K562 (cell line): ENCODE measurements at regions not wholly inside any gene's neighbourhood (a gene's known extent, or its start where the extent isn't known, plus 50 kb on each side); places are given as distances from the start of the nearest gene placed in this dataset.

Experiments used
- ATAC-seq: fragments of 200-7000 bp; cut with Tn5 transposase; 3 replicates; pipeline ENCODE4 v1.9.1; 2020; ENCODE audit warnings: moderate library complexity
- BruUV-seq: library from RNA; stranded (reverse); fragments of 400-500 nt; replicated peaks from 2 replicates; lab custom pipeline; 2021; lab: Mats Ljungman, UMichigan
- CTCF ChIA-PET: fragments of 300-600 bp; formaldehyde crosslinking; extraction: SDS; loops from one replicate; lab custom pipeline; 2021; ENCODE audit warnings: low intra/inter-chr PET ratio; lab: Yijun Ruan, JAX
- POLR2A ChIA-PET: fragments of 300-600, 350-650 bp; sonication (Branson Sonifier 250); formaldehyde crosslinking; extraction: SDS; loops from one replicate; lab custom pipeline; 2021; ENCODE audit warnings: antibody characterized with exemption, inconsistent platforms; lab: Yijun Ruan, JAX
- DNase-seq, 4 experiments: peaks; one replicate each; pipeline versions ENCODE4 v3.0.0 to v3.0.0-alpha.2; 2011 to 2018; ENCODE audit warnings: low spot score in 3 of 4, mixed read lengths in 3 of 4; ENCODE audit errors: extremely low read depth in 1 of 4
- FAIRE-seq: peaks from 2 replicates; lab custom pipeline; 2011; peaks lifted over from hg19 to GRCh38; lab: Jason Lieb, UNC
- H2AFZ ChIP-seq: 2 replicates; pipeline ENCODE4 v1.6.0; 2011; ENCODE audit warnings: low read depth, low read length, control low read depth, inconsistent platforms
- H3K27ac ChIP-seq: fragments of 200-600 bp; 3 replicates; pipeline ENCODE4 v1.8.0; 2011; ENCODE audit warnings: low read depth, mild to moderate bottlenecking, control low read depth, inconsistent platforms, low read length, moderate library complexity, mixed read lengths; ENCODE audit errors: extremely low read depth
- H3K27me3 ChIP-seq, 2 experiments: fragments of 300-600 bp in 1 of 2; 2 replicates in 1 of 2; 3 replicates in 1 of 2; pipeline versions ENCODE4 v1.6.0 to v1.8.0; 2011; ENCODE audit warnings: inconsistent platforms in 2 of 2, low read length in 2 of 2, mild to moderate bottlenecking in 1 of 2, mixed read lengths in 1 of 2, moderate library complexity in 1 of 2; ENCODE audit not compliant: control insufficient read depth in 2 of 2, insufficient read depth in 2 of 2
- H3K36me3 ChIP-seq: fragments of 300-600 bp; 3 replicates; pipeline ENCODE4 v1.8.0; 2011; ENCODE audit warnings: mild to moderate bottlenecking, low read length, inconsistent platforms; ENCODE audit not compliant: control insufficient read depth, insufficient read depth
- H3K4me1 ChIP-seq, 2 experiments: fragments of 200-600 bp in 1 of 2; replicated peaks in 1 of 2; 2 replicates in 1 of 2; 3 replicates in 1 of 2; pipeline versions ENCODE4 v1.5.1 to v1.8.0; 2011; ENCODE audit warnings: inconsistent platforms in 2 of 2, low read length in 2 of 2, mild to moderate bottlenecking in 1 of 2, mixed read lengths in 1 of 2, moderate library complexity in 1 of 2; ENCODE audit not compliant: control insufficient read depth in 2 of 2, insufficient read depth in 2 of 2
- H3K4me2 ChIP-seq: 2 replicates; pipeline ENCODE4 v1.6.1; 2011; ENCODE audit warnings: low read length, control low read depth, inconsistent platforms, mixed read lengths; ENCODE audit not compliant: insufficient read depth
- H3K4me3 ChIP-seq: fragments of 200-600 bp; sonication (generic), shearing (Covaris generic); 2 replicates; pipeline ENCODE4 v1.5.1; 2016; ENCODE audit warnings: control low read depth, inconsistent platforms
- H3K79me2 ChIP-seq: fragments of 200-600 bp; 3 replicates; pipeline ENCODE4 v1.8.0; 2011; ENCODE audit warnings: low read length, inconsistent platforms; ENCODE audit not compliant: control insufficient read depth, insufficient read depth
- H3K9ac ChIP-seq, 2 experiments: 2 replicates each; pipeline versions ENCODE4 v1.6.0 to v1.6.1; 2011; ENCODE audit warnings: low read depth in 2 of 2, low read length in 2 of 2, control low read depth in 1 of 2, inconsistent platforms in 1 of 2, mild to moderate bottlenecking in 1 of 2, mixed read lengths in 1 of 2; ENCODE audit not compliant: insufficient read depth in 1 of 2
- H3K9me1 ChIP-seq: one replicate; pipeline ENCODE4 v1.6.0; 2011; ENCODE audit warnings: inconsistent platforms, mild to moderate bottlenecking, low read length, moderate library complexity; ENCODE audit not compliant: control insufficient read depth, insufficient read depth
- H3K9me3 ChIP-seq: replicated peaks from 2 replicates; pipeline ENCODE4 v1.5.1; 2011; ENCODE audit warnings: low read depth, low read length, inconsistent platforms; ENCODE audit not compliant: control insufficient read depth, insufficient read depth
- H4K20me1 ChIP-seq: replicated peaks from 2 replicates; pipeline ENCODE4 v1.6.1; 2011; ENCODE audit warnings: low read length, inconsistent platforms, mixed read lengths; ENCODE audit not compliant: control insufficient read depth, insufficient read depth
- ARID1B ChIP-seq: fragments of 450-650 bp; IDR thresholded peaks from 2 replicates; pipeline ENCODE4 v1.6.1; 2016; ENCODE audit warnings: antibody characterized with exemption, mild to moderate bottlenecking, inconsistent platforms
- IRF9 ChIP-seq: fragments of 450-650 bp; IDR thresholded peaks from 2 replicates; pipeline ENCODE4 v1.6.1; 2016; ENCODE audit warnings: missing biosample characterization, missing genetic modification characterization
- KDM4B ChIP-seq, 2 experiments: fragments of 450-650 bp in 1 of 2; sonication (generic) in 1 of 2; IDR thresholded peaks; 2 replicates each; pipeline ENCODE4 v1.6.1; 2016 to 2017; ENCODE audit warnings: borderline replicate concordance in 2 of 2, antibody characterized with exemption in 1 of 2, low read depth in 1 of 2, mild to moderate bottlenecking in 1 of 2
- NFYB ChIP-seq: IDR thresholded peaks from 2 replicates; pipeline ENCODE4 v1.6.1; 2011; ENCODE audit warnings: mild to moderate bottlenecking, moderate library complexity; ENCODE audit not compliant: insufficient read length; ENCODE audit errors: extremely low read depth
- NRF1 ChIP-seq, 2 experiments: fragments of 450-650 bp; IDR thresholded peaks in 1 of 2; conservative IDR thresholded peaks in 1 of 2; 2 replicates each; pipeline ENCODE4 v1.6.1; 2014; ENCODE audit warnings: mild to moderate bottlenecking in 2 of 2
- RBM22 ChIP-seq: fragments of 200-400 bp; formaldehyde crosslinking; IDR thresholded peaks from 2 replicates; pipeline ENCODE4 v1.6.1; 2018; ENCODE audit warnings: low read length, low read depth; ENCODE audit not compliant: poor library complexity, severe bottlenecking
- SP2 ChIP-seq: IDR thresholded peaks from 2 replicates; pipeline ENCODE4 v1.6.1; 2011; ENCODE audit warnings: mild to moderate bottlenecking, low read depth, low read length, moderate library complexity; ENCODE audit not compliant: poor library complexity, severe bottlenecking; ENCODE audit errors: extremely low read depth
- STAT6 ChIP-seq: sonication (generic); formaldehyde crosslinking; IDR thresholded peaks from 2 replicates; pipeline ENCODE4 v1.8.1; 2023; ENCODE audit warnings: mild to moderate bottlenecking, missing genetic modification reagents
- ZBTB1 ChIP-seq: sonication (generic); formaldehyde crosslinking; IDR thresholded peaks from 2 replicates; pipeline ENCODE4 v1.8.1; 2023; ENCODE audit warnings: missing genetic modification reagents, low read depth, mild to moderate bottlenecking, borderline replicate concordance
- ZC3H11A ChIP-seq: IDR thresholded peaks from 2 replicates; pipeline ENCODE4 v1.6.1; 2012; ENCODE audit warnings: low read depth, low read length, improper control_type of control experiment
- ZNF134 ChIP-seq: fragments of 250-450 bp; sonication (Bioruptor Pico); conservative IDR thresholded peaks from 2 replicates; pipeline ENCODE4 v1.4.0; 2020
- ZNF146 ChIP-seq: IDR thresholded peaks from one replicate; pipeline ENCODE4 v1.6.1; 2018; ENCODE audit warnings: missing compliant biosample characterization; ENCODE audit not compliant: unreplicated experiment
- ZNF174 ChIP-seq: fragments of 250-450 bp; sonication (Bioruptor Pico); IDR thresholded peaks from 2 replicates; pipeline ENCODE4 v1.4.0; 2020; ENCODE audit warnings: mild to moderate bottlenecking
- ZNF551 ChIP-seq: fragments of 250-450 bp; sonication (Bioruptor Pico); IDR thresholded peaks from 2 replicates; pipeline ENCODE4 v1.5.0; 2021; ENCODE audit warnings: mild to moderate bottlenecking, moderate library complexity
- WGBS: fragments of 100-300 bp; shearing (Covaris generic); methylation state at CpG from one replicate; pipeline ENCODE4 v1.1.6; 2016; ENCODE audit warnings: low coverage, mixed read lengths; ENCODE audit not compliant: insufficient coverage; ENCODE audit errors: missing lambda C conversion rate; 5-methylcytosine and 5-hydroxymethylcytosine counted together
- in situ Hi-C: fragments of 300-500 bp; cut with MboI; formaldehyde crosslinking; loops from 4 replicates; pipeline ENCODE4 v1.15.0; 2018; ENCODE audit warnings: inconsistent platforms, mixed read lengths
- intact Hi-C: fragments of 100-400 bp; cut with micrococcal nuclease; formaldehyde crosslinking; loops from 2 replicates; pipeline ENCODE4 v1.14.2; 2022
- TF ChIP-seq, protein P1 (sequence below), 2 experiments: IDR thresholded peaks; 2 replicates each; pipeline ENCODE4 v1.6.1; 2011; ENCODE audit warnings: borderline replicate concordance in 1 of 2, control low read depth in 1 of 2, low read depth in 1 of 2, low read length in 1 of 2, mild to moderate bottlenecking in 1 of 2, mixed read lengths in 1 of 2, moderate library complexity in 1 of 2; ENCODE audit not compliant: insufficient read depth in 1 of 2, insufficient read length in 1 of 2, poor library complexity in 1 of 2, severe bottlenecking in 1 of 2; ENCODE audit errors: extremely low read depth in 1 of 2
- TF ChIP-seq, protein P2 (sequence below): fragments of 450-650 bp; IDR thresholded peaks from 2 replicates; pipeline ENCODE4 v1.6.1; 2014; ENCODE audit warnings: low read depth, mild to moderate bottlenecking, moderate library complexity, borderline replicate concordance

DNA sequence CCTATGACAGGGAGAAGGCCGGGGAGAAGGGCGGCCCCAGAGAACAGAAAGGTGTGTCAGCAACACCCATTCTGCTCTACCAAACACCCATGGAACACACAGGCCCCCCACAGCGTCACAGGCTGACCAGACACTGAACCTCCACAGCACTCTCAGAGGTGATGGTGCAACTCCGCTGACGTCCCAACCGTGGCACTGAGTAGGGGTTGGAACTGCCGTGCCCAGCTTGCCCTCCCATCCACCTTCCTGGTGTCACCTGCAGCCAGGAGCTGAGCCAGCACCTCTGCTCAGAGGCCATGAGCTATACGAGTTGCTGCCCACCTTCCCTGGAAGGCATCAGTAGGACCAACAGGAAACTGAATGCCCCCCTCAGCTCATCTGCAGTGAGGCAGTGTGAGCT, 412.9 kb upstream of the SALL3 start:
- 0% methylated on average over 4 of the region's 8 CpGs for WGBS
- intact Hi-C loops (no loop called here), in situ Hi-C loops (no loop called here)
- H3K27me3 ChIP-seq = peaks cover 0 to 14% of the 10 kb centered on the region in 2 experiments; a peak in 2 of 5 replicates
- ATAC-seq = no peak
- H3K9me1 ChIP-seq = no peaks in the 10 kb centered on the region
- no peak overlapping the region for H3K4me3 ChIP-seq
- no peaks in the 10 kb centered on the region for H3K4me1 ChIP-seq
- POLR2A ChIA-PET = no interaction called here
- no peaks in the 10 kb centered on the region for H3K36me3 ChIP-seq
- H3K4me2 ChIP-seq = no peak overlapping the region
- no peak overlapping the region for H3K27ac ChIP-seq
- CTCF ChIA-PET = no interaction called here
- no peaks in the 10 kb centered on the region for H4K20me1 ChIP-seq
- H2AFZ ChIP-seq = no peak overlapping the region
- no peak for FAIRE-seq
- no peak overlapping the region for H3K9ac ChIP-seq
- BruUV-seq = no TSS peak
- no peaks in the 10 kb centered on the region for H3K79me2 ChIP-seq
- no peak for DNase-seq
- H3K9me3 ChIP-seq = no peaks in the 10 kb centered on the region
- no peak for TF ChIP-seq ZNF134 (CRISPR knock-in tag)
- TF ChIP-seq SP2 = no peak
- no peak for TF ChIP-seq IRF9
- no peak for TF ChIP-seq ARID1B
- no peak for TF ChIP-seq NRF1 (conservative IDR thresholded peaks at IDR 0.05 in 1 of 2, IDR thresholded peaks at IDR 0.05 in 1 of 2)
- TF ChIP-seq ZNF146 (CRISPR knock-in tag) = no peak
- TF ChIP-seq, protein P1, sequence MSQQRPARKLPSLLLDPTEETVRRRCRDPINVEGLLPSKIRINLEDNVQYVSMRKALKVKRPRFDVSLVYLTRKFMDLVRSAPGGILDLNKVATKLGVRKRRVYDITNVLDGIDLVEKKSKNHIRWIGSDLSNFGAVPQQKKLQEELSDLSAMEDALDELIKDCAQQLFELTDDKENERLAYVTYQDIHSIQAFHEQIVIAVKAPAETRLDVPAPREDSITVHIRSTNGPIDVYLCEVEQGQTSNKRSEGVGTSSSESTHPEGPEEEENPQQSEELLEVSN (IDR thresholded peaks at IDR 0.05; ENCODE audit: borderline replicate concordance in 1 of 2, extremely low read depth in 1 of 2, insufficient read depth in 1 of 2, insufficient read length in 1 of 2, low read depth in 1 of 2, low read length in 1 of 2, poor library complexity in 1 of 2, severe bottlenecking in 1 of 2) = no peak
- TF ChIP-seq RBM22 = no peak
- TF ChIP-seq KDM4B (IDR thresholded peaks at IDR 0.05; ENCODE audit: borderline replicate concordance in 2 of 2, low read depth in 1 of 2) = no peak
- TF ChIP-seq, protein P2, sequence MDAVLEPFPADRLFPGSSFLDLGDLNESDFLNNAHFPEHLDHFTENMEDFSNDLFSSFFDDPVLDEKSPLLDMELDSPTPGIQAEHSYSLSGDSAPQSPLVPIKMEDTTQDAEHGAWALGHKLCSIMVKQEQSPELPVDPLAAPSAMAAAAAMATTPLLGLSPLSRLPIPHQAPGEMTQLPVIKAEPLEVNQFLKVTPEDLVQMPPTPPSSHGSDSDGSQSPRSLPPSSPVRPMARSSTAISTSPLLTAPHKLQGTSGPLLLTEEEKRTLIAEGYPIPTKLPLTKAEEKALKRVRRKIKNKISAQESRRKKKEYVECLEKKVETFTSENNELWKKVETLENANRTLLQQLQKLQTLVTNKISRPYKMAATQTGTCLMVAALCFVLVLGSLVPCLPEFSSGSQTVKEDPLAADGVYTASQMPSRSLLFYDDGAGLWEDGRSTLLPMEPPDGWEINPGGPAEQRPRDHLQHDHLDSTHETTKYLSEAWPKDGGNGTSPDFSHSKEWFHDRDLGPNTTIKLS = no peak
- TF ChIP-seq ZNF551 = no peak
- no peak for TF ChIP-seq STAT6
- TF ChIP-seq ZBTB1 (CRISPR knock-in tag) = no peak
- TF ChIP-seq ZC3H11A = no peak
- TF ChIP-seq NFYB = no peak
- no peak for TF ChIP-seq ZNF174
